ENCODE measurements at regions not wholly inside any gene's neighbourhood (a gene's known extent, or its start where the extent isn't known, plus 50 kb on each side); places are given as distances from the start of the nearest gene placed in this dataset.

DNA sequence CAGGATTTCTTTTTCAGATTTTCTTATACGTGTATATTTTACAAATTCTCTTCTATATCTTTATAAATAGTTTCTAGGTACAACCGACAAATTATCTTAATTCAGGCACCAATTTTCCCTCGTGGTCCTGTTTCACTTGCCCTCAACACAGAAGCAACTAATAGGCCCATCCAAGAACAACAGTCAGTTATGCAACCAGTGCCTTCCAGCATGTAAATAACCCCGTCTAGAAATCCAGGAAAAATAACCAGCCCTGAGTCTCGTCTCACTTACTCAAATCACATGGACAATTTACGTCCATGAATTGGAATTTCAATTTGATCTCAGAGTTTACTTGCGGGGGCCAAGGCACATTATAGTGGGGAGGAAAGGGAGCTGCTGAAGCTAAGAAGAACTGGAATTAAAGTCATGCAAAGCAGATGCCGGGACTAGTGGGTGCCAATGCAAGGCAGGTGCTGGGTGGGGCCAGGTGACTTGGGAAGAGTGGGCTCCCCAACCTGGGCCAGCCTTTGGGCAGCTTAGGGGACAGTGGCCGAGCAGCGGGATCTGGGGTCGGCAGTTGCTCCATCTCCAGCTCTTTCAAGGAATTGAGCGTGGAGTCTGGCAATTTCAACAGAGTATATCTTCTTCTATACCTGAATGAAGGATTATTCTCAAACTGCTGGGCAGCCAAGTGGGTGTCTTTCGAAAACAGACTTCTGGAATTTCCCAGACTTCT lies 121.7 kb downstream of the EDN3 start:
- H4K20me1 ChIP-seq (replicated peaks; ENCODE audit: control insufficient read depth, extremely low read depth, insufficient read depth, low read length), result no peaks in the 10 kb centered on the region
- H3K9me3 ChIP-seq (replicated peaks; ENCODE audit: control insufficient read depth, insufficient read depth, low read length), result no peaks in the 10 kb centered on the region
- H3K27ac ChIP-seq (ENCODE audit: insufficient read depth, low read depth, low read length), result no peak overlapping the region
- TF ChIP-seq, protein P1, sequence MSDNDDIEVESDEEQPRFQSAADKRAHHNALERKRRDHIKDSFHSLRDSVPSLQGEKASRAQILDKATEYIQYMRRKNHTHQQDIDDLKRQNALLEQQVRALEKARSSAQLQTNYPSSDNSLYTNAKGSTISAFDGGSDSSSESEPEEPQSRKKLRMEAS (IDR thresholded peaks at IDR 0.05; ENCODE audit: insufficient read depth, insufficient read length), result no peak
- TF ChIP-seq FOS (IDR thresholded peaks at IDR 0.05; ENCODE audit: borderline replicate concordance, insufficient read depth, low read length) (no peak), JUN (IDR thresholded peaks at IDR 0.05; ENCODE audit: borderline replicate concordance, insufficient read depth, insufficient read length, low read depth) (no peak), EZH2 (IDR thresholded peaks at IDR 0.05; ENCODE audit: borderline replicate concordance, low read depth, low read length, severe bottlenecking) (no peak), MYC (IDR thresholded peaks at IDR 0.05; ENCODE audit: low read depth, low read length) (no peak), POLR2A (IDR thresholded peaks at IDR 0.05; ENCODE audit: low read depth, low read length) (no peak), POLR2AphosphoS5 (IDR thresholded peaks at IDR 0.05; ENCODE audit: insufficient read depth, low read depth, low read length) (no peak)
- TF ChIP-seq, protein P2, sequence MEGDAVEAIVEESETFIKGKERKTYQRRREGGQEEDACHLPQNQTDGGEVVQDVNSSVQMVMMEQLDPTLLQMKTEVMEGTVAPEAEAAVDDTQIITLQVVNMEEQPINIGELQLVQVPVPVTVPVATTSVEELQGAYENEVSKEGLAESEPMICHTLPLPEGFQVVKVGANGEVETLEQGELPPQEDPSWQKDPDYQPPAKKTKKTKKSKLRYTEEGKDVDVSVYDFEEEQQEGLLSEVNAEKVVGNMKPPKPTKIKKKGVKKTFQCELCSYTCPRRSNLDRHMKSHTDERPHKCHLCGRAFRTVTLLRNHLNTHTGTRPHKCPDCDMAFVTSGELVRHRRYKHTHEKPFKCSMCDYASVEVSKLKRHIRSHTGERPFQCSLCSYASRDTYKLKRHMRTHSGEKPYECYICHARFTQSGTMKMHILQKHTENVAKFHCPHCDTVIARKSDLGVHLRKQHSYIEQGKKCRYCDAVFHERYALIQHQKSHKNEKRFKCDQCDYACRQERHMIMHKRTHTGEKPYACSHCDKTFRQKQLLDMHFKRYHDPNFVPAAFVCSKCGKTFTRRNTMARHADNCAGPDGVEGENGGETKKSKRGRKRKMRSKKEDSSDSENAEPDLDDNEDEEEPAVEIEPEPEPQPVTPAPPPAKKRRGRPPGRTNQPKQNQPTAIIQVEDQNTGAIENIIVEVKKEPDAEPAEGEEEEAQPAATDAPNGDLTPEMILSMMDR (IDR thresholded peaks at IDR 0.05; ENCODE audit: extremely low read depth in 1 of 2, insufficient read depth in 1 of 2, low read depth in 1 of 2, low read length in 2 of 2), result no peak
- H3K9ac ChIP-seq (replicated peaks; ENCODE audit: extremely low read depth, insufficient read depth, low read length), result no peak overlapping the region
- FAIRE-seq (no peak), DNase-seq (ENCODE audit: low read depth, low spot score) (no peak)
- POLR2A ChIA-PET, result no interaction called here
- no peak overlapping the region for H3K4me2 ChIP-seq (ENCODE audit: insufficient read depth, low read length)
- dilution Hi-C loops (cut with MboI; ENCODE audit: extremely low pct_ligation_motif_present, low sequenced_read_pairs) (no loop called here), intact Hi-C loops (cut with micrococcal nuclease) (no loop called here)
- BruUV-seq (replicated peaks), result no TSS peak
- no peaks in the 10 kb centered on the region for H3K36me3 ChIP-seq (ENCODE audit: control insufficient read depth in 2 of 2, extremely low read depth in 1 of 2, insufficient read depth in 2 of 2, low read length in 2 of 2)
- no peak overlapping the region for H2AFZ ChIP-seq (ENCODE audit: low read depth, low read length)
- no peak overlapping the region for H3K4me3 ChIP-seq (replicated peaks in 1 of 3; ENCODE audit: insufficient read depth in 1 of 3, low read depth in 1 of 3, low read length in 3 of 3)
- H3K9me1 ChIP-seq (replicated peaks; ENCODE audit: control insufficient read depth, extremely low read depth, insufficient read depth, low read length), result no peaks in the 10 kb centered on the region
- CTCF ChIA-PET, result no interaction called here
- H3K4me1 ChIP-seq (ENCODE audit: control insufficient read depth, extremely low read depth, insufficient read depth, low read length), result no peaks in the 10 kb centered on the region
- no peaks in the 10 kb centered on the region for H3K27me3 ChIP-seq (ENCODE audit: control insufficient read depth in 2 of 2, insufficient read depth in 2 of 2, low read length in 2 of 2)
- no peaks in the 10 kb centered on the region for H3K79me2 ChIP-seq (ENCODE audit: control insufficient read depth, insufficient read depth, low read length)

All from endothelial cell of umbilical vein (primary cell).